NCI-H2196 treated with DMSO at 0.1 percent for 48 hours (cell line): ENCODE measurements at regions not wholly inside any gene's neighbourhood (a gene's known extent, or its start where the extent isn't known, plus 50 kb on each side); places are given as distances from the start of the nearest gene placed in this dataset.

ENCODE experiments used
- DNase-seq: peaks from one replicate; lab custom pipeline; 2025; ENCODE audit not compliant: unreplicated experiment; lab: John Stamatoyannopoulos, UW

DNA sequence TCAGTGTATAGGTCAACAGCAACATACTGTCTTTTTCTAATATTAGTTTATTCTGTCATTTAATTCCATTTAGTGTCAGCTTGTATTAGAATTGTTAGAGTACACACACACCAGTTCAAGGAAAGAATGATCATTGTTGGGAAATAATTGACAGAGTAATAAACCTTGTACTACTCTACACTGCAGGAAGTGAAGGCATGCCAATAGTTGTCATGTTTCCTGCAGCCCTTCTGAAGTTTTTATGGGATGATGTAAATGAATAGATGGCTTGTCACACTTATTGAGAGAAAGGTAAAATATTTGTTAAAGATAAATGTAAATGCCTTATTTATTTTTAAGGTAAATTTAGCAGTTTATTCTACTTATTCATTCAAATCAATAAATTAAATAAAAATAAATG lies 306.9 kb upstream of the KLHL1 start:
- DNase-seq: no peak

DNA sequence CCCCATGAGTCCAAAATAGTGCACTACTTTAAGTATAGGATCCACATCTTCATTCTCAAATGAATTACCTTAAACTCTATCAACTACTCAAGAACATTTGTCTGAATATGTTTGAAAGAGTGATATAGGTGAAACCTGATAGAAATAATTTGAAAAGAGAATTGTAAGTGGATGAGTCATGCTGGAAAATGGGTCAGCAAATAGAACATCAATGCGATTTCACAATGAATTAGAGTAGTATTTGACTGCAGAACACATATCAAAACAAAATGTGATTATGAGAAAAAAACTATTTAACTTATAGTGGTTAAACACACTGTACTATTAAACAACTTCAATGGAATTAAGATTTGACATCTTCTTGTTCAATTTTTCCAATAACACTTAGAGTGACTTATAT lies 300.6 kb upstream of the KLHL1 start:
- no peak for DNase-seq

DNA sequence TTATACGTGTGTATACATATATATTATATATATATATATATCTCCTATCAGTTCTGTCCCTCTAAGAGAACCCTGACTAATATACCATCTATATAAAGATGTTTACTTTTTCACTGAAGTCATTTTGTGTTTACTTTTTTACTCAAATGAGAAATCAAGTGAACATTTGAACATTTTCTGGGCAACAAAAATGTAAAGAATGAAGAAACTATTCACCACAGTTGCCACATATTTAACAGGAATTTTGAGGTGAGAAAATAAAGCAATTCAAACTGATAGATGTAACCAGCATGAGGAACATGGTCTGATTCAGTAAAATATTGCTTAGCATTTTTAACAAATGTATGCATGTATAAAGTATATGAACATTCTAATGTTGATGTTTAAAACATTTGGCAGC lies 299.2 kb upstream of the KLHL1 start:
- DNase-seq: no peak

DNA sequence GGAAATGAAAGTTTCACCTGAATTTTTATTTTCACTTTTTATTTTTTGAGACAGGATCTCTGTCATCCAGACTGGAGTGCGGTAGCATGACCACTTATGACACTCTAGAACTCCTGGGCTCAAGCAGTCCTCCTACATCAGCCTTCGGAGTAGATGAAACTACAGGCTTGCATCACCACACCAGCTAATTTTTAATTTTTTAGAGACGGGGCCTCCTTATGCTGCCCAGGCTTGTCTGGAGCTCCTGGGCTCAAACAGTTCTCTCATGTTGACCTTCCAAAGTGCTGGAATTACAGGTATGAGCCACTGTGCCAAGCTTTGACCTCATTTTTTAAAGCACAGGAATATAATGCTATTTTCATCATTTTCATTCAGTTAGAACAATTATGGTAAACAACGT lies 297.0 kb upstream of the KLHL1 start:
- no peak for DNase-seq

DNA sequence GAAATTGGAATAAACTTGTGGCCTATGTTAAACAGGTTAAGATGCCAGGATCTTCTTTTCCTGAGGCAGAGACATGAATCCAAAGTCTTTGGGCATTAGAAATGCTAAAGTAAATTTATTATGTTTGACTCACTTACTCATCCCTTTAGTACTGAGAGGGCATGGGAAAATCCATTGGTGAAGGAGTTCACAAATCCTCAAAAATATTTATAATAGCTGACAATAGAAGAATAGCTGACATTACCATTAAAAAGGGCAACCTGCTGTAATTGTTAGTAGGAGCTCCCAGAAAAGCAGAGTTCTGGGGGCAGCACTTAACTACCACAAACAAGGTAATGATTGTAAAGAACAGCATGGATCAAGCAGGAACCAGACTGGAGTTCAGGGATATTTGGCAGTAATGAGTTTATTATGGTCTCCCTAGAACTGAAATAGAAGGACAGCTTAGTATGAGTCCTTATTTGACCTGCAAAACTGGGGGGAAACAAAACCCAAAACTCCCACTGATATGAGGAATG lies 285.8 kb upstream of the KLHL1 start:
- DNase-seq: no peak

DNA sequence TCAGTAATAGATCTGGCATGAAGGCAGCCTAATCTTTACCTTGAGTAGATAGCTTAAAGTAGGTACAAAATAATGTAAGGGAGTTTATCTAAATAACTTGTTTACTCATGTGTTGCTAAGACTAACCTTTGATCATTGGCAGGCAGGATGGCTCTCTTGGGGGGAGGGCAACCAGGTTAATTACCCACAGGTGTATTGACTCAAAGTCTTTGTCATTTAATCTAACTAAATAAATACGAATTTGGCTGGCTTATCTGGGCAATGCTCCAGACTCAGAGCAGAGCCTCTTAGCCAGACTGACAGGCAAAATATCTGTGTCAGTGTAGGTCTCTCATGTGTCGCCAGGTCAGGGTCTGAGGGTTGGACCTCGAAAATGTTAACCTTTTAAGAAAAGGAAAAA lies 283.4 kb upstream of the KLHL1 start:
- peak; percentile 40 for DNase-seq

DNA sequence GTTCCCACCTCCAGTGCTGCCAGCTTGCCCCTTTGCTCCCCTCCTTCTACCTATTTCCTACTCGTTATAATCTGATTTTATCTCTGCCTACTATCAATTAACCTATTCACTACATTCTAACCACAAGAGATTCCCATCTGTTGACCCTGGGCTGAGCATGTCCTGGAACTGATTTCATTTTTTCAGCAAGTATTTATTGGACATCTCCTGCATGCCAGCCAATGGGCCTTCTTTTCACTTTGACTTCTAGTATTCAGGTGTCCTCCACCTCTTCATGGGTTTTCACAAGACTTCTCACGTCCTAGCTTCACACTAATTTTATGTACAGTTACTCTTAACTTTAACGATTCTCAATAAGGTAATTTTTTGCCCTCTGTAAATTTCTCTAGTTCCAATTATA lies 282.7 kb upstream of the KLHL1 start:
- peak; percentile 3 for DNase-seq

DNA sequence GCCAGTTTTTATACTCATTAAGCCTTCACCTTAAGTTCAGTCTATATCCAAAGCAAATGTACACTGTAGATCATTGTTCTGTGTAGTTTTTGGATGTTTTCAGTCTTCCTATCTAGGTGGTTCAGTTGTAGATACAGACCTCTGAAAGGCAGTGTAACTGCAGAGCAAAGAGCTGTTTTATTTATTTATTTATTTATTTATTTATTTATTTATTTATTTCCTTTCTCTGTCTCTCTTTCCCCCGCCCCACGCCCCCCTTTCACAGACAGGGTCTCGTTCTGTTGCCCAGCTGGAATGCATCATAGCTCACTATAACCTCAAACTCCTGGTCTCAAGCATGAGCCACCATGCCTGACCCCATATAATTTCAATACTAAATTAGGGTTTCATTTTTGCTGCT lies 281.8 kb upstream of the KLHL1 start:
- DNase-seq: no peak

DNA sequence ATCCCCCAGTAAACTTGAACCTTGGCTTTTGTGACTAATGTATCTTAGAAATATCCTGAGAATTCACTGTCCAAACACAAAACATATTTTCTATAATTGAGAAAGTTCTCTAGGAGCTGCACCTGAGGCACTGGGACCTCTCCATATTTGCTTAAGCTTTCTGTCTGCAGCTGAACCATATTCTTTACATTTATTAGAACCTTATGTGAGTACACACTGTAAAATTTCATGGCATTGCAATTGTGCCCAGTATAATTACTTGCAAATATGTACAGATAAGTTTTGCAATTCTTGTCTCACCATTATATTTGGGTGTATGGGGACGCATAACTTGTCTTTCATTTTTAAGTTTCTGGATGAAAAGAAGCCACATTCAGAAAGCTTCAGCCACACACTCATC lies 280.7 kb upstream of the KLHL1 start:
- no peak for DNase-seq

DNA sequence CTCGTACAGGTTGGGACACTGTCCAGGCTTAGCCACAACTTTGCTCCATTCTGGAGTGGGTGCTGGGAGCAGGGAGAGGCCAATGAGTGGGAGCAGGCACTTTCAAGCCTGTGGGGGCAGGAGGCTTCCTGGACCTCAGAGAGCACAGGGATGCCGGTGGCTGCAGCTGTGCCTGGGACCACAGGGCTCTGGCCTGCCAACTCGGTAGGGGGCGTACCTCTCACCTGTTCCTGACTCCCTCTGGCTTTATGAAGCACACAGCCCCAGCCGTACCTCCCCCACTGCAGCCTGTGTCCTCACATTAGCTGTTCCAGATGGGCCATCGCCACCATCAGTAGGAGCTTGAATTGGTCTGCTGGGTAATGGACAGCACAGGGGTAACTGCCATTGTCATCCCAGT lies 278.7 kb upstream of the KLHL1 start:
- no peak for DNase-seq

DNA sequence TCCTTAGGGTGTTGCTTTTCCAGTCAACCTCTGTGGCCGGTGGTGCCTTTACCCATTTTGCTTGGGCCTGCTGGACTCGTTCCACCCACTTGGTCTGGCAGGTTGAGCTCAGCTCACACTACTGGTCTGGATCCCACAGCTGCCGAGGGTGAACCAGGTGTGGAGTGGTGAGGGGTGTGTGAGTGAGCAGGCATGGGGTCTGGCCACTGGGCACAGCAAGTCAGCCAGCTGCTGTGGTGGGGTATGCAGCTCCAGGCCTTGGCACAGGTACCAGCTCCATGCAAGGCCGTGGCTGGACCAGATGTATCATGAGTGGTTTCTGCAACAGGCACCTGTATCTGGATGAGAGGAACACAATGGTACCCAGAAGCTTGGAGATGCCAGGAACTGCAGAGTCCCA lies 277.6 kb upstream of the KLHL1 start:
- no peak for DNase-seq

DNA sequence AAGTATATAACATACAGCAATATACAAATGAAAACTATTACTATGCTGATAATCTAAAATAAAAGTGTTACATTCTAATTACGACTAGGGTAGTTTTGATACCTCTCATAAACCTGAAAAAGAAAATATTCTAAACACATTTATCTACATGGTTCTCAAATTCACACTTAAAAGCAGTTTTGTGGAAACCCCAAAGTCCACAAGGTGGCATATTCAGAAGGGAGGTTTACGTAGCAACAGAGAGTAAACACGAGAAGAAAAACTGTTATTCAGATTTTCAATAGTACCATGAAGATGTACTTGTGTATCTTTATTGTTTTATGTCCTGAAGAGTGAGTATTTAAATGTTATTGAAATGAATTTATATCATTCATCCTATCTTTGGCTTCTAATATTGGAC lies 275.9 kb upstream of the KLHL1 start:
- DNase-seq: no peak

DNA sequence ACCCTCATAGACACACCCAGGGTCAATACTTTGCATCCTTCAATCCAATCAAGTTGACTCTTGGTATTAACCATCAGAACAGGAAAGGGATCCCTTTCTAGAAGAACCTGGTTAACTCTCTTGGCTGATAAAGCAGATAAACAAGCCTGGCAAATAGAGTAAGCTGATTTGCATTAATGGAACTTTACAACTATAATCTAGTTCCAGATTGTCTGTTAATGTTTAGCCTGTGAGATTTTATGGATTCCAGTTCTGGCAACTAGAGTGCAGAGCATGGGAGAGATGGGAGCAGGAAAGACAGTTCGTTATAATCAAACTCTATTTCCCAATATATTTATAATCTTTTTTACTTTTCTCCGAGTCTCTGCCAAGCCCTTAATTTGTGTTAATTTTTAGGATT lies 272.6 kb upstream of the KLHL1 start:
- DNase-seq: no peak

DNA sequence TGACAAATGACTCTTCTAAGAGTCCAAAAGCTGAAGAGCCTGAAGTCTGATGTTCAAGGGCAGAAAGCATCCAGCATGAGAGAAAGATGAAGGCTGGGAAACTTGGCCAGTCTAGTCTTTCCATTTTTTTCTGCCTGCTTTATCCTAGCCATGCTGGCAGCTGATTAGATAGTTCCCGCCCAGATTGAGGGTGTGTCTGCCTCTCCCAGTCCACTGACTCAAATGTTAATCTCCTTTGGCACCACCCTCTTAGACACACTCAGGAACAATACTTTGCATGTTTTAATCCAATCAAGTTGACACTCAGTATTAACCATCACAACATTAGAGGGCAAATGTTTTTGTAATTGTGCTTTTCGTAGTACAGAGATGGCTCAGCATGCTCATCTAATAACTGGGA lies 267.5 kb upstream of the KLHL1 start:
- DNase-seq: no peak

DNA sequence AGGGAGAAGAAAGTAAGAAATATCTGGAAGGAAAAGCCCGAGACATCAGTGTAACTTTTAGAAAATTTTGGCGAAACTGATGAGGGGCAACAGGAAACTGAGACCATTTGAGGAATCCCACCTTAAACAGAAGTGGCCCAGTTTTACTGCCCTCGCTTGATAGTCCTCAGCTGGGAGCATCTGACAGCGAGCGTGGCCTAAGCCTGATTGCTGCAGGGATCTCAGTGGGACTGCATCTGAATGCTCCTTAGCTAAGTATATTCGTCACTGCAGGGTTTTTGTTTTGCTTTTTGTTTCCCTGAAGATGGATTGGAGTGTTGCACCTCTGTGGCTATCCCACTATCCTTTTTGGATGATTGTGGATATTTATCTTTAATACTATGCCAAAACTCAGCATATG lies 262.7 kb upstream of the KLHL1 start:
- no peak for DNase-seq

DNA sequence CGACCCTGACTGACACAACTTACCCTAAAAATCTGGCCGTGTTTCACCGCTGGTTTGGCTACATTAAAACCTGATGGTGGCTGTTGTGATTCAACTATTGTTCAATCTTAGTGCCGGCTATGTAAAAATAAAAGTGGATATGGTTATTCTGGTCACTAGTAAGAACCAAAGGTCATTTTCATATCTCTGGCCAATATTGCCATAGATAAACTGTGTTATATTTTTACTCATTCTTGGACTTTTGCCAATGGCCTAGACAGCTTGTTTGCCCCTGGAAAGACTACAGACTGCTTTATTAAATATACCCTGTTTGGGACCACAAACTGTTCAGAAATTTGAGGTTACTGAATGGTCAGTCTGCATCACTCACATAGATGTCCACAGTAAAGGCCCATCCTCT lies 258.5 kb upstream of the KLHL1 start:
- DNase-seq: no peak

DNA sequence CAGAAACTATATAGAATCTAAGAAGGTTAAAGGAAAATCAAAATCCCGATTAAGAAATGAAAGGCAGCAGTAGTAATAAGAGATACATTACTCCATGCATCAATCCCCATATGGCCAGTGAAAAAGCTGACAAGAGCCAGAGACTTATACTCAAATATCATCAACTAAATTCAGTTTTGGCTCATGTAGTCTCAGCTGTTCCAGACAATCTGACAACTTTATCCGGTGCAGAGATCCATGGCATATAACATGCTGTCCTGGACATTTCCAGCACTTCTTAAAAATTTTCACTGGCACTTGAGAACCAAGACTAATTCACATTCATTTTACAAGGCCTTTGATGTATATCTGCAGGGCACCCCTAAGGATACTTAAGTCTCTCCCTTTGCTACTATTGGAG lies 255.7 kb upstream of the KLHL1 start:
- no peak for DNase-seq

DNA sequence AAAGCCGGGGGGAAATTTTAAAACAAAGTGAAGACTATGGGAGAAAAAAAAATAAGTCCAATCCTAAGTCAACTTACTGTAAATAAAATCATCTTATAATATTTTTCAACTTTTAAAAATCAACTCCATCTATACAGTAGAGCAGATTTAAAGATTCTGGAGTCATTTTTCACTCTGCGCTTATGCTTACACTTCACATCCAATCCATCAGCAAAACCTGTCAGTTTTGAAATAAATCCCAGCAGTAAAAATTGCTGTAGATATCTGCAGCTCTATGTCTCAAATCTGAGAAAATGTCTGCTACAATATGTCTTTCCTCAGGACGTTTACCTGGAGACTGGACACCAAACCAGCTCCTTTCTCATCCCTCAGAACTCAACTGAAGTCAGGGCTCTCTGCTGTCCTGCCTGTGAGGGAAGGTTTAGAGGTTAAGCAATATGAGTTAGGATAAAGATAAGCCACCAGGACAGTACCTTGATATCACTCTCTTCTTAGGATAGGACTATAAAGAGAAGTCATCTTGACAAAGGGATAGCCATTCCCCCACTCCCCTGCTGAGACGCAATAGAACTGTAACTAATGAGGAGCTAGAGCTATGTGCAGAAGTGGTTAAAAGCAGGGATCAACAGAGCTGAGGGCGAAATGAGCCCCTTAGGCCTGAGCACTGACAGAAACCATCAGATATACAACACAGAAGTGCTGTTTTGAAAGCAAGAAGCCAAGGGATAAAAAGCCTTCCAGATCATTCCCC lies 254.7 kb upstream of the KLHL1 start:
- DNase-seq: no peak

DNA sequence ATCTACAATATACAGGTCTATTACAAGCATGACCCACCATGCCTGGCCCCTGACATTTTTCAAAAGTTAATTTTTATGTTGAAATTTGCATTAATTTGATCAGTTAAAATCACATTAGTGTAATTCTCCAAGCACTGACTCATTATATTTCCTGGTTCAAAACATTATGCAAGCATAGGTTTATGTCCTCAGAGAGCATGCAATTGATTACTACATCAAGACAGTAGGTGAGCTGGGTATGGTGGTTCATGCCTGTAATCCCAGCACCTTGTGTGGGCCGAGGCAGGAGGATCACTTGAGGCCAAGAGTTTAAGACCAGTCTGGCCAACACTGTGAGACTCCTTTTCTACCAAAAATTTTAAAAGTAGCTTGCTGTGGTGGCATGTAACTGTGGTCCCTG lies 248.8 kb upstream of the KLHL1 start:
- DNase-seq: no peak

DNA sequence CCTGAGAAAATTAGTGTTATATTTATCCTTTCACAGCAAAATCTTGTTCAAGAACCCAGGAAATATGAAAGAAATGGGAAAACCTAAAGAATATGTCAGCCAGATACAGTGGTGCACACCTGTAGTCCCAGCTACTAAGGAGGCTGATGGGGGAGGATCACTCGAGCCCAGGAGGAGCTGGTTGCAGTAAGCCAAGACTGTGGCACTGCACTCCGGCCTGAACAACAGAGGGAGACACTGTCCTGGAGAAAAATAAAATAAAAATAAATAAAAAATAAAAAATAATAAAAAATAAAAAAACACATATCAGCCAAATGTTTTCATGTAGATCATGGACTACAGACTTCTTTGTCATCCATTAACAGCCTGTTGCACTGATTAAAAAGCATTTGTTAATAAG lies 244.8 kb upstream of the KLHL1 start:
- no peak for DNase-seq

DNA sequence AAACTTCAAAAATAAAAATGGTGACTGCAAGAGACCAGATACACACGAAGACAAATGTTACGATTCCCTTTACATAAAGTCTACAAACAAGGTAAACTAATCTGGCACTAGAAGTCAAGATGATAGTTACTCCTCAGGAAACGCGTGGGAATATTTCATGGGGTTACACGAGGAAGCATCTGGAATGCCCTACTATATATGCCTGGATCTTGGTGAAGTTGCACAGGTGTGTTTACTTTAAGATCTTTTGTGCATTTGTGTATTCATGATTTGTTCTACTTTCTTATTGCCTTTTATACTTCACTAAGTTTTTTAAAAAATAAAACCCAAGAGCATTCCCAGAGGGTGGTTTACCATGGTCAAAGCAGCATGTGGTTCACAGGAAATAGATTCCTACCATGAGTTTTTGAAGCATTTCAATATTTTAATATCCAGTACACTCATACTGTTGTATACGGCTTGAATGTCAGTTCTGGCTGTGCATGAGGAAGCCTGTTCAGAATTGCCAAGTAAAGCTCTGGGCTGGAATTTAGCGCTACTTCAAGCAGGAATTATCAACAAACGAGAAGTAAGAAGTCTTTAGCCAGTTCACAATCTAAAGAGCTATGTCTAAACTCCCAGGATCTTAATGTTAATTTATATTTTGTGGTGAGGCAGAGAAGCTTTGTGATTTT lies 239.8 kb upstream of the KLHL1 start:
- no peak for DNase-seq

DNA sequence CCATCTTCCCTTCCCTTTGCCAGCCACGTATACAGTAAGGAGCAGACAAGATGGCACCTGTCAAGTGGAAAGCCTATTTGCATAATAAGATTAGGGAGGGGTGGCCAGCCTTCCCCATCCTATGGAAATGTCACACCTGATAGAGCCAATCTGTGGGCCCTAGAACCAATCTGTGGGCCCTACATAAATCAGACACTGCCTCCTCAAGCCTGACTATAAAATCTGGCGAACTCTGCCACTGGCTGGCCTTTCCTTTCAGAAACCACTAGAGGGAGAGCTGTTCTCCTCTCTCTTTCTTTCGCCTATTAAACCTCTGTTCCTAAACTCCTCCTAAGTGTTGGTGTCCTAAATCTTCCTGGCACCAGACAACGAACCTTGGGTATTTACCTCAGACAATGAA lies 231.5 kb upstream of the KLHL1 start:
- no peak for DNase-seq

DNA sequence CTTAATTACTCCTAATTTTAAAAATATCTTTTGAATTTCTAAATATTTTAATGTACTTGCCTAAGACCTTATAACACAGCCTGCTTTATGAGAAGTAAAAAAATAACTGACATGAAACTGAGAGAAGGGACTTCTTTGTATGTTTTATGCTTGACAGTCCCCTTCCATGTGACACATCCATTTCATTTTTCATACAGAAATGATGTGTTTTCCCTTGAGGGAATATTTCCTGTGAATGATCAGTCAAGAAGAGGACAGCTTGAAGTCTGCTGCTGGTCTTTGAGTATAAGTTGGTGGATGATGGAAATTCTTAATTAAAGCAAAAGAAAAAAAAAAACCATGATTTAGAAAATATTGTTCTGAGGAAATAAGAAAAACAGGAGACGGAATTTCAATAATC lies 230.4 kb upstream of the KLHL1 start:
- no peak for DNase-seq
